Astrocyte of the hippocampus (primary cell): ENCODE measurements at regions not wholly inside any gene's neighbourhood (a gene's known extent, or its start where the extent isn't known, plus 50 kb on each side); places are given as distances from the start of the nearest gene placed in this dataset.
"Not testable (repeated sequence)": the region's sequence is repeated elsewhere in the genome, so short reads cannot be mapped to it uniquely, and the experiment has no call there.

ENCODE experiments used
- DNase-seq: peaks from one replicate; pipeline ENCODE4 v3.0.0; 2011; ENCODE audit warnings: low read depth, low spot score

DNA sequence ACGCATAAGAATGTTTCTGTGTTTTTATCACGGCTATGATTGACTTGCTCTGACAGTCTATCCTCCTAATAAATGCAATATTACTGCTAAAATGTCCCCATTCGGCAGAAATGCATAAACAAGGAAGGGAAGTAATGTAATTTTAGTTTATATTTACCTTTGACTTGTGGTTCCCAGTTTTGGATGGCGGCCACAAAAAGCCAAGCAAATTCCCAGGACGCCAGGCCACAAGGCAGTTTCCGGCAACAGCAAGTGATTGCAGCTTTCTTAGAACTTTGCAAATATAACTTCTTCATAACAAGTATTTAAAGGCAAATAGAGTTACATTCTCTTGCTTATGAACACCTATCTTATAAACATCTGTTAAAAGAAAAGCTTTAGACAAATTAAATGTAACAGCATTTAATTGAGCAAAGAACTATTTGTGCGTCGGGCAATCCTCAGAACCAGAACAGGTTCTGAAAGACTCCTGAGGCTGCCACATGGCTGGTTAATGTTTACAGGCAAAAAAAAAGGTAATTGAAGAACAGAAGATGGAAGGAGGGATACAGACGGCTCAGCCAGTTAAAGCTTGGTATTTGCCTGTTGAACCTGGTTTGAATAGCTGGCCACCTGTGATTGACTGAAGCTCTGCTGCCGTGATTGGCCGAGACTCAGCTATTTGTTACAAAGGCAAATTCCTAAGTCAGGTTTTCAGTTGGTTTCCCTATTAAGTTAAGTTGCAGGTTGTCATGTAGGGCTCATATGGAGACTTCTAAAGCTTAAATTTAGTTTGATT lies 80.8 kb downstream of the C21orf91 start:
- DNase-seq = peak; percentile 7

DNA sequence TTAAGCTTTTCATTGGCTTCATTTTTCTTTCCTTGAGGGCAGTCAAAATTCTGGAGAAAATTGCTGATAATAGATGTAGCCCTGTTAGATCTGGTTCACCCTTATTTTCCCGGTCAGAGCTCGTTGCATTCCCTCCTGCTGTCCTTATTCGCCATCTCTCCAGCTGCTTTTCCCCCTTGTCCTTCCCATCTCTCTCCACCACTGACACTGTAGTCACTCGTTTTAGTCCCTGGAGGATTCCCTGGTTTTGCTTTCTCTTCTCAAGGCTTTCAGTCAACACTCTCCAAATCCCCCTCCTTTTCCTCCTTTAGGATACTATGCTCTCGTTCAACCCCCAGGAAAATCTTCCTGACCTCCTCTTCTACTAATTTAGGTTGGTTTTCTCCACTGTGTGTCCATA lies 83.1 kb downstream of the C21orf91 start:
- DNase-seq = no peak

DNA sequence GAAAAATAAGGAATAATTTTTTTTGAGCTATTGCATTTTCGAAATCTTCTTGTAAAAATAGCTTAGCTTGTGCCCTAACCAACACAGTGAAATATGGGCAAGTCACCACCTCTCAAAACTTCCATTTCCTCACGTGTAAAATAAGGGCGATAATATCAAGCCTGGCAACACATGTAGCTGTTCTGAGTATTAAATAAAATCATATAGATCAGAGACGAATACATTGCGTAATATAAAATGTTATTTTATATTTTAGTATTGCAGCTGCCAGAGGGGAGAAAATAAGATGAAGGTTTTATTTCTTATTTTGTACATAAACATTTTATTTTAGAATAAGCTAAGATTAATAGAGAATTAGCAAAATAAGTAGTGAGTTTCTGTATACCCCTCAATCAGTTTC lies 85.9 kb downstream of the C21orf91 start:
- DNase-seq = no peak

DNA sequence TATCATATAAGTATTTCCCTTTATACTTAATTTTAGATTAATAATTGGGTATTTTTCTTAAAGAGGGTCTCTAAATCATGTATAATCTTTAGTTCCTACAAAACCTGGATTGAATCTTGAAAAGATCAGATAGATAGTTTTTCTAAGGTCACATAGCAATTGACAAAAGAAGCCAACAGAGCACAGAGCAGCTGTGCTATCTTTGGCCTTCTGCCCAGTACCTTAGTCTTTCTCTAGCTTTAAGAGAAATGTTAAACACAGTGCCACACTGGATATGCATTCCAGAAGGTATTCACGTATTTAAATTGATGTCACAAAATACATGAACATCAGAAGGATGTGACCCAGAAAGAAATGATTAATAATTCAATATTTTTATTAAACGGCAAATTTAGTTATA lies 86.8 kb downstream of the C21orf91 start:
- peak; percentile 47 for DNase-seq

DNA sequence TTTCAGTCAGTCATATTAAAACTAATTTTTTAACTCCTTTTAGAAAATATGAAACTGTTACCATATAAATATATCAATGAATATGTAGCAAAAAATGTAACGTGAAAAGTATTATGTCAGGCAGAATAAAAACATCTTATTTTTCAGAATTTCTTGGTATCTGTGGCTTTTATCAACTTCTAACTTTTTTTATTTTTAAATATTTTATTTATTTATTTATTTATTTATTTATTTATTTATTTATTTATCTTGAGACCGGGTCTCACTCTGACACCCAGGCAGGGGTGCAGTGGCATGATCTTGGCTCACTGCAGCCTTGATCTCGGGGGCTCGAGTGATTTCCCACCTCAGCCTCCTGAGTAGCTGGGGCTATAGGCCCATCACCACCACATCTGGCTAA lies 87.6 kb downstream of the C21orf91 start:
- DNase-seq = no peak

- DNase-seq = no peak
These were observed 88.4 kb downstream of the C21orf91 start for GRCh38 chr21:17730782-17731181.

- no peak for DNase-seq
These were observed 89.7 kb downstream of the C21orf91 start for GRCh38 chr21:17729455-17729854.

- DNase-seq = no peak
These were observed 91.8 kb downstream of the C21orf91 start for GRCh38 chr21:17727361-17727760.

GRCh38 chr21:17726047-17726829 lies 92.9 kb downstream of the C21orf91 start:
- DNase-seq = no peak

DNA sequence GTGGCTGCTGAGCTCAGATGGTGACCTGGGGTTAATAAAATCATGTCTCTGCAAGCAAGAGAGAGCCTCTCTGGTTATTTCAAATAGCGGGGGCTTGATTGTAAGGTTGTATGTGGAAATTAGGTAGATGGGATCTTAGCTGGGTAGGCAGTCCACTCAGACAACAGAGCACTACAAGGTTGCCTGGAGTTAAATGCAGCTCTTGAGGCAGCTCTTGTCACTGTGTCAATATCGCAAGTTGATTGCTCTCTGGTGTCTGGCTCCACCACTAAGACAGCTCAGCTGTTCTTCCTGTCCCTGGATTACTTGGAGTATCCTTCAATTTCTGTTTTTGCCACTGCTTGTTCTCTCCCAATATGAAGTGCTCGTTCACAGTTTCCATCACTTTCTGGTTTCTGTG lies 93.8 kb downstream of the C21orf91 start:
- DNase-seq = no peak

DNA sequence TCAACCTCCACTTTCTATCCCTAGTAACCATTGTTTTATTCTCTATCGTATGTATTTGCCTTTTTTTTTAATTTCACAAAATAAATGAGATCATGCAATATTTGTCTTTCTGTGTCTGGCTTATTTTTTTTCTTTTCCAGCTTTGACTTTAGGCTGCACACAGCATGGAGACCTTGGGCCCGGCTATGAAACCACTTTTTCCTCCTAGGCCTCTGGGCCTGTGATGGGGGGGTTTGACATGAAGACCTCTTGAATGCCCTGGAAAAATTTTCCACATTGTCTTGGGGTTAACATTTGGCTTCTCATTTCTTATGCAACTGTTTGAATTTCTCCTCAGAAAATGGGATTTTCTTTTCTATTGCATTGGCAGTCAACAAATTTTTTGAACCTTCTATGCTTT lies 100.2 kb upstream of the BTG3 start:
- DNase-seq = no peak

DNA sequence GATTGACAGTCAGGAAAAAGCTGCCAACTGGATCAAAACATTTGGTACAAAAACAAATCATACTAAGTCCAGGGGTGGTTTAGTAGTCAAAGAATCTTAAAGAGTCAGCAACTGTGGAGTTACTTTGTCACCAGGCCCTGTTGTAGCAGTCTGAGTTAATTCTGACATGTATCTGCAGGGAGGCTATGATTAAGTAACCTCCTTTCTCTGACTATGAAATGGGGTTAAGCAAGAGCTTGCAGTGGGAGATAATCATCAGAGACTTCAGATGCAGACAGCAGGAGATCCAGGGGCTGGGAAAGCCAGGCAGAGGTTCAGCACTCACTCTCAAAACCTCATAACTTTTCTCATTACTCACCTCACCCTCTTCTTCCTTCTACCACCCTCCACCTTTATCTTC lies 99.2 kb upstream of the BTG3 start:
- no peak for DNase-seq

- no peak for DNase-seq
These were observed 96.5 kb upstream of the BTG3 start for GRCh38 chr21:17709266-17709611.

GRCh38 chr21:17708522-17709265 lies 96.0 kb upstream of the BTG3 start:
- DNase-seq = no peak

- no peak for DNase-seq
These were observed 87.0 kb upstream of the BTG3 start for GRCh38 chr21:17699524-17700189.

DNA sequence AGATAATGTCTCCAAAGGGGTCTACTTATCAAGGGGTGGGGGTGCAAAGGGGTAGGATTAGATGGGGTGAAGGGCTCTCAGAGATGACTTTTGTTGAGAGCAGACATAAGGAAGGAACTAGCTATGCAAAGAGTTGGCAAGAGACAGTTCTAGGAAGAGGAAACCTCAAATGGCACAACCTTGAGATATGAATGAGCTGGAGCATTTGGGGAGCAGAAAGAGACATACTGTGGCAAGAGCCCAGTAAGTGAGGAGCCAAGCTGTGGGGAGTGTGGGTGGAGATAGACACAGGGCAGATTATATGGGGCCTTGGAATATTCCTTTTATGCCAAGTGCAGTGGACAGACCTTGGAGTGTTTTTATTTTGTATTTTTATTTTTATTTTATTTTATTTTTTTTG lies 84.8 kb upstream of the BTG3 start:
- DNase-seq = no peak

DNA sequence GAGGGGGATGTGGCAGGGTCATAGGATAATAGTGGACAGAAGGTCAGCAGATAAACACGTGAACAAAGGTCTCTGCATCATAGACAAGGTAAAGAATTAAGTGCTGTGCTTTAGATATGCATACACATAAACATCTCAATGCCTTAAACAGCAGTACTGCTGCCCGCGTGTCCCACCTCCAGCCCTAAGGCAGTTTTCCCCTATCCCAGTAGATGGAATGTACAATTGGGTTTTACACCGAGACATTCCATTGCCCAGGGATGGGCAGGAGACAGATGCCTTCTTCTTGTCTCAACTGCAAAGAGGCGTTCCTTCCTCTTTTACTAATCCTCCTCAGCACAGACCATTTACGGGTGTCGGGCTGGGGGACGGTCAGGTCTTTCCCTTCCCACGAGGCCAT lies 81.7 kb upstream of the BTG3 start:
- DNase-seq = not testable (repeated sequence)

DNA sequence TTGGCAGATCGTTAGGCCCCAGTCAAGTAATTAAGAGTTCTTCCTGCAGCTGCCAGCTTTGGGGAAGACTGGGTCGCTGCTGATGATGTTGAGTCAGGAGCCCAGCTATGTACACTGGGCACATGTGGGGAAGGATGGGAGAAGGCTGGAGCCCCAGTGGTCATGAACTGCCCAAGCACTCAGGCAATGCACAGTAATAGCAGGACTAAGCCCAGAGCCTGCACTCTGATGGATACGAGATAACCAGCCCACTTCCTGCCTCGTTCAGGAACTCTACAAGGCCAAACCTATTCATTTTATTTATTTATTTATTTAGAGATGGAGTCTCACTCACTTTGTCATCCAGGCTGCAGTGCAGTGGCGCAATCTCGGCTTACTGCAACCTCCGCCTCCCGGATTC lies 81.1 kb upstream of the BTG3 start:
- no peak for DNase-seq

DNA sequence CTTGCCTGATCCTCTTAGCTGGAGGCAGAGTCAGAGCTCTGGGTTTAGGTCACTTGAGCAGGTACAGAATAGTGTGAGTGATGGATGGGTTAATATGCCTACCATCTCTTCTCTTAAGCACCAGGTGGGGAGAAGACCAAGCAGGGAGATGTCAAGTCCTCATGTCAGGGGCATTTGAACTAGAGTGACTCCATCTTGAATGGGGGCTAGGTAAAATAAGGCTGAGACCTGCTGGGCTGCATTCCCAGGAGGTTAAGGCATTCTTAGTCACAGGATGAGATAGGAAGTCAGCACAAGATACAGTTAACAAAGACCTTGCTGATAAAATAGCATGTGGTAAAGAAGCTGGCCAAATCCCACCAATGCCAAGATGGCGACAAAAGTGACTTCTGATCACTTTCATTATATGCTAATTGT lies 77.4 kb upstream of the BTG3 start:
- DNase-seq = no peak

DNA sequence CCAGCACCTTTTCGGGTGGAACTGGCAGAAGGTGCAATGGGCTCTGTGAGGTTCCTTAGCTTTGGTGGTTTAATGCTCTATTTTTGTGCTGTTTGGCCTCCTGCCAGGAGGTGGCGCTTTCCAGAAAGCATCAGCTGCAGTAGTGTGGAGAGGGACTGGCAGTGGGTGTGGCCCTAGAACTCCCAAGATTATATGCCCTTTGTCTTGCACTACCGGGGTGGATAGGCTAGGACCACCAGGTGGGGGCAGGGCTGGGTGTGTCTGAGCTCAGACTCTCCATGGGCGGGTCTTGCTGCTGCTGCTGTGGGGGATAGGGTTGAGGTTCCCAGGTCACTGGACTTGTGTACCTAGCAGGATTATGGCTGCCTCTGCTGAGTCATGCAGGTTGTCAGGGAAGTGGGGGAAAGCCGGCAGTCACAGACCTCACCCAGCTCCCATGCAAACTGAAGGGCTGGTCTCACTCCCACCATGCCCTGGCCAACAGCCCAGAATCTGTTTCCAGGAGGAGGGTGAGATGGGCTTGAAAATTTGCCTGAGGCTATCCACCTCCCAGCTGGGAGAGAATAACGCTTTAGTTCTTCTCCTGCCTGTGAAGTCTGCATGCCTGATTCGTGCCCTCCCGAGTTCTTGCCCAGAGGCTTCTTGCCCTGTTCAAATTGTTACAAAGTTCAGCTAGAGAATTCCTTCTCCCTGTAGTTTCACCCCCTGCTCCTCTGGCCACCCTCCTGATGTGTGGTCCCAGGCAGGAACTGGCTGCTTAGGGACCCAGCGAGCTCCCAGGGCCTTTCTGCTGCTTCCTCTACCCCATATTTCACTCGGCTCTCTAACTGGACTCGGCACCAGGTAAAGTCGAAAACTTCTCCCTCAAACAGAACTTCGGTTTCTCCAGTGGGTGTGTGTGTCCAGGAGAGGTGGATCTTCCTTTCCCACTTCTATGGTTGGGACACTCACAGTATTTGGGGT lies 76.5 kb upstream of the BTG3 start:
- DNase-seq = peak; percentile 80

- no peak for DNase-seq
These were observed 70.2 kb upstream of the BTG3 start for GRCh38 chr21:17682924-17683323.
